ENCODE measurements at regions not wholly inside any gene's neighbourhood (a gene's known extent, or its start where the extent isn't known, plus 50 kb on each side); places are given as distances from the start of the nearest gene placed in this dataset.
A peak's percentile ranks its signal among the peaks of the same experiment; 100 is the strongest.

GRCh38 chr5:162209005-162209605, 141.5 kb downstream of the GABRG2 start:
- DNase-seq (ENCODE audit: insufficient read length, low spot score) (peak; percentile 14), FAIRE-seq (no peak)
- TF ChIP-seq POLR2A (IDR thresholded peaks at IDR 0.05; ENCODE audit: low read depth, low read length), result no peak

GRCh38 chr5:162214551-162214950, 147.0 kb downstream of the GABRG2 start:
- no peak for TF ChIP-seq POLR2A (IDR thresholded peaks at IDR 0.05; ENCODE audit: low read depth, low read length)
- DNase-seq (ENCODE audit: insufficient read length, low spot score), result no peak
- FAIRE-seq, result no peak

- FAIRE-seq, result no peak
Observed at GRCh38 chr5:162217037-162217436, 149.5 kb downstream of the GABRG2 start.

GRCh38 chr5:162221910-162222309, 154.3 kb downstream of the GABRG2 start:
- DNase-seq (ENCODE audit: insufficient read length, low spot score), result no peak
- TF ChIP-seq POLR2A (IDR thresholded peaks at IDR 0.05; ENCODE audit: low read depth, low read length), result no peak
- FAIRE-seq, result no peak

More at GRCh38 chr5:162217037-162217436, 149.5 kb downstream of the GABRG2 start:
- no peak for DNase-seq (ENCODE audit: insufficient read length, low spot score)
- TF ChIP-seq POLR2A (IDR thresholded peaks at IDR 0.05; ENCODE audit: low read depth, low read length), result no peak

GRCh38 chr5:162227075-162227474, 159.5 kb downstream of the GABRG2 start:
- DNase-seq (ENCODE audit: insufficient read length, low spot score) (no peak), FAIRE-seq (no peak)
- no peak for TF ChIP-seq POLR2A (IDR thresholded peaks at IDR 0.05; ENCODE audit: low read depth, low read length)

GRCh38 chr5:162230348-162230747, 162.8 kb downstream of the GABRG2 start:
- FAIRE-seq, result no peak
- no peak for TF ChIP-seq POLR2A (IDR thresholded peaks at IDR 0.05; ENCODE audit: low read depth, low read length)

GRCh38 chr5:162231522-162231921, 163.9 kb downstream of the GABRG2 start:
- no peak for DNase-seq (ENCODE audit: insufficient read length, low spot score)
- FAIRE-seq, result no peak
- TF ChIP-seq POLR2A (IDR thresholded peaks at IDR 0.05; ENCODE audit: low read depth, low read length), result no peak

More at GRCh38 chr5:162230348-162230747, 162.8 kb downstream of the GABRG2 start:
- DNase-seq (ENCODE audit: insufficient read length, low spot score), result no peak

- FAIRE-seq (no peak), DNase-seq (ENCODE audit: insufficient read length, low spot score) (no peak)
- no peak for TF ChIP-seq POLR2A (IDR thresholded peaks at IDR 0.05; ENCODE audit: low read depth, low read length)
Observed at GRCh38 chr5:162240734-162241133, 173.2 kb downstream of the GABRG2 start.

GRCh38 chr5:162242416-162242815, 174.8 kb downstream of the GABRG2 start:
- no peak for FAIRE-seq
- no peak for DNase-seq (ENCODE audit: insufficient read length, low spot score)
- no peak for TF ChIP-seq POLR2A (IDR thresholded peaks at IDR 0.05; ENCODE audit: low read depth, low read length)

GRCh38 chr5:162243651-162244050, 176.1 kb downstream of the GABRG2 start:
- FAIRE-seq, result no peak
- TF ChIP-seq POLR2A (IDR thresholded peaks at IDR 0.05; ENCODE audit: low read depth, low read length), result no peak
- DNase-seq (ENCODE audit: insufficient read length, low spot score), result no peak

- no peak for TF ChIP-seq POLR2A (IDR thresholded peaks at IDR 0.05; ENCODE audit: low read depth, low read length)
- peak; percentile 6 for DNase-seq (ENCODE audit: insufficient read length, low spot score)
- no peak for FAIRE-seq
Observed at GRCh38 chr5:162248107-162248713, 180.6 kb downstream of the GABRG2 start.

- DNase-seq (ENCODE audit: insufficient read length, low spot score) (no peak), FAIRE-seq (no peak)
- no peak for TF ChIP-seq POLR2A (IDR thresholded peaks at IDR 0.05; ENCODE audit: low read depth, low read length)
Observed at GRCh38 chr5:162256711-162257110, 189.1 kb downstream of the GABRG2 start.

GRCh38 chr5:162268694-162269481, 201.3 kb downstream of the GABRG2 start:
- no peak for FAIRE-seq
- no peak for TF ChIP-seq POLR2A (IDR thresholded peaks at IDR 0.05; ENCODE audit: low read depth, low read length)
- no peak for DNase-seq (ENCODE audit: insufficient read length, low spot score)

- TF ChIP-seq POLR2A (IDR thresholded peaks at IDR 0.05; ENCODE audit: low read depth, low read length), result no peak
- DNase-seq (ENCODE audit: insufficient read length, low spot score), result no peak
- no peak for FAIRE-seq
Observed at GRCh38 chr5:162272417-162272816, 204.8 kb downstream of the GABRG2 start.

All from H54 (cell line).